Body of pancreas (tissue), 4 donors: ENCODE measurements at regions not wholly inside any gene's neighbourhood (a gene's known extent, or its start where the extent isn't known, plus 50 kb on each side); places are given as distances from the start of the nearest gene placed in this dataset. TPM values are rescaled to one million over a fixed set of nuclear protein-coding genes. Genes with fewer than 3 reads are reported as not detected.

ENCODE experiments used
- ATAC-seq: fragments of 150-250 bp; one replicate; pipeline ENCODE4 v1.9.1; 2016
- DNase-seq, 4 donors: peaks; one replicate each; pipeline ENCODE4 v3.0.0-alpha.2; 2019
- H3K27ac ChIP-seq, 4 donors: fragments of 200-600 bp; sonication (generic); 1 replicate in 3 of 4; 2 replicates in 1 of 4; pipeline versions ENCODE4 v1.5.1 to v1.6.1; 2016 to 2019; ENCODE audit warnings: mild to moderate bottlenecking in 1 of 4, mixed read lengths in 1 of 4, moderate library complexity in 1 of 4
- H3K27me3 ChIP-seq, 2 donors: fragments of 200-600 bp; sonication (generic); one replicate each; pipeline ENCODE4 v1.6.0; 2016; ENCODE audit warnings: mild to moderate bottlenecking in 1 of 2
- H3K36me3 ChIP-seq, 2 donors: fragments of 200-600 bp; sonication (generic); replicated peaks in 1 of 2; 2 replicates each; pipeline ENCODE4 v1.5.1; 2016; ENCODE audit warnings: low read depth in 2 of 2; ENCODE audit not compliant: insufficient read depth in 1 of 2
- H3K4me1 ChIP-seq: fragments of 200-600 bp; sonication (generic); one replicate; pipeline ENCODE4 v1.6.0; 2016
- H3K4me3 ChIP-seq, 2 donors: fragments of 200-600 bp; sonication (generic); 1 replicate in 1 of 2; 2 replicates in 1 of 2; pipeline ENCODE4 v1.5.1; 2016 to 2019
- H3K9me3 ChIP-seq, 3 donors: fragments of 200-600 bp; sonication (generic); 1 replicate in 2 of 3; 2 replicates in 1 of 3; pipeline ENCODE4 v1.5.1; 2016
- CTCF ChIP-seq, 7 experiments: fragments of 450-650 bp in 4 of 7; fragments of 200-600 bp in 3 of 7; sonication (generic) in 3 of 7; IDR thresholded peaks; one replicate each; pipeline ENCODE4 v1.5.1; 2016 to 2019; ENCODE audit warnings: antibody characterized with exemption in 7 of 7
- POLR2A ChIP-seq, 3 donors: fragments of 450-650 bp; IDR thresholded peaks; one replicate each; pipeline ENCODE4 v1.6.1; 2016; ENCODE audit warnings: antibody characterized with exemption in 3 of 3, mild to moderate bottlenecking in 2 of 3
- WGBS, 2 donors: methylation state at CpG; one replicate each; pipeline ENCODE4 v1.1.5; 2017; 5-methylcytosine and 5-hydroxymethylcytosine counted together
- intact Hi-C: fragments of 100-400 bp; cut with DNase I; formaldehyde crosslinking; loops from one replicate; pipeline ENCODE4 v1.15.1; 2023
- small RNA-seq: library from RNA; depleted of rRNA; stranded (forward); fragments of <200 nt; gene quantifications from one replicate; pipeline ENCODE3, GENCODE V24; 2016

- H3K4me3 ChIP-seq: no peak overlapping the region
- DNase-seq (no peak), ATAC-seq (no peak)
- no peak overlapping the region for H3K27ac ChIP-seq
- H3K27me3 ChIP-seq: no peaks in the 10 kb centered on the region
- no peaks in the 10 kb centered on the region for H3K9me3 ChIP-seq
- H3K4me1 ChIP-seq: no peaks in the 10 kb centered on the region
- no peak for TF ChIP-seq CTCF (IDR thresholded peaks at IDR 0.05)
- no peak for TF ChIP-seq POLR2A (IDR thresholded peaks at IDR 0.05)
- intact Hi-C loops: no loop called here
- WGBS, 2 donors: 59 to 82% methylated on average over 1 of the region's 1 CpG
- no peaks in the 10 kb centered on the region for H3K36me3 ChIP-seq
Measured at GRCh38 chr1:193309936-193310475, 123.6 kb upstream of the B3GALT2 start.

DNA sequence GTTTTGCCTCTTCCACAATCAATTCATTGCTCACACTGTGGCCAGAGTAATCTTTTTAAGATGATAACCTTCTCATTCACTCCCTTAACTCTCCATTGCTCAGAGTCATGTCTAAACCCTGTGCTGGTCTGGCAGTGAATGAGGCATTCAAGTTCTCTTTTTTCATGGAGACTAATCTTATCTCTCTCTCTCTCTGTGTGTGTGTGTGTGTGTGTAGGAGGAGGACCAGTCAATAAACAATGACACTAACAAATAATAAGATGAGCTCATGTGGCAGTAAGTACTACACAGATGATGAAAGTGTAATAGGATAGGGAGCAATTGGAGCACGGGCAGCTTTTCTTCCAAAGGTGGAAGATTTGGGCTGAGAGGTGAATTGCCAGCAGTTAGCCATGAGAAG, 122.0 kb upstream of the B3GALT2 start:
- ATAC-seq: no peak

DNA sequence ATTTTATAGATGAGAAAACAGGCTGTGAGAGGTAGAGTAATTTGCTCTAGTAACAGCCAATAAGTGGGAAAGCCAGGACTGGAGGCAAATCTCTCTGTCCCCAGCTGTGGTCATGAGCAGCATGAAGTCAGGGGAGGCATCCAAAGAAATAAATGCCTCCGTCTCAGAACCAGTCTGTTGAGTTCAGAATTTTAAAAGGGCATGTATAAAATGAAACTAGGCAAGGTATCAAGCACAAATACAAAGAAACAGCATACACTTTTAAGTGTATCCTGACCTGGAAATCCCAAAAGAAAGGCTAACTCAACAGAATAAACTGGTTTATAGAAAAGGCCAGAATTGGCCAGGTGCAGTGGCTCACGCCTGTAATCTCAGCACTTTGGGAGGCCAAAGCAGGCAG, 120.0 kb upstream of the B3GALT2 start:
- H3K36me3 ChIP-seq: no peaks in the 10 kb centered on the region
- no peak for ATAC-seq
- 71 to 74% methylated on average over 2 of the region's 2 CpGs for WGBS, 2 donors

More for the DNA sequence above, 122.0 kb upstream of the B3GALT2 start:
- TF ChIP-seq CTCF (IDR thresholded peaks at IDR 0.05) (no peak), POLR2A (IDR thresholded peaks at IDR 0.05) (no peak)
- WGBS, 2 donors: 83 to 86% methylated on average over 1 of the region's 1 CpG
- H3K27me3 ChIP-seq: no peaks in the 10 kb centered on the region
- H3K27ac ChIP-seq: no peak overlapping the region
- H3K4me1 ChIP-seq: no peaks in the 10 kb centered on the region
- intact Hi-C loops: no loop called here
- H3K36me3 ChIP-seq: no peaks in the 10 kb centered on the region
- H3K9me3 ChIP-seq: no peaks in the 10 kb centered on the region
- no peak for DNase-seq
- no peak overlapping the region for H3K4me3 ChIP-seq

More for the DNA sequence above, 120.0 kb upstream of the B3GALT2 start:
- H3K9me3 ChIP-seq: no peaks in the 10 kb centered on the region
- no peak overlapping the region for H3K27ac ChIP-seq
- no peak overlapping the region for H3K4me3 ChIP-seq
- intact Hi-C loops: no loop called here
- H3K27me3 ChIP-seq: no peaks in the 10 kb centered on the region
- H3K4me1 ChIP-seq: no peaks in the 10 kb centered on the region
- TF ChIP-seq CTCF (IDR thresholded peaks at IDR 0.05): no peak
- TF ChIP-seq POLR2A (IDR thresholded peaks at IDR 0.05): no peak
- no peak for DNase-seq

Small RNA genes in the stretch of these regions (small RNA-seq; reads per million reads assigned to genes)
- gene RNU6-983P: not detected
